PFSK-1 (cell line): ENCODE measurements at regions not wholly inside any gene's neighbourhood (a gene's known extent, or its start where the extent isn't known, plus 50 kb on each side); places are given as distances from the start of the nearest gene placed in this dataset.

Source experiments
- FOXP2 ChIP-seq: optimal IDR thresholded peaks from 2 replicates; pipeline ENCODE3; 2011; ENCODE audit warnings: borderline replicate concordance, control low read depth, inconsistent platforms; ENCODE audit not compliant: insufficient read depth; ENCODE audit errors: extremely low read length, extremely low read depth
- POLR2AphosphoS5 ChIP-seq: IDR thresholded peaks from 2 replicates; pipeline ENCODE4 v1.6.1; 2012; ENCODE audit warnings: low read depth, mild to moderate bottlenecking, control low read depth, low read length, moderate library complexity
- SIN3A ChIP-seq: IDR thresholded peaks from 2 replicates; pipeline ENCODE4 v1.6.1; 2012; ENCODE audit warnings: mild to moderate bottlenecking, low read length, moderate library complexity, borderline replicate concordance; ENCODE audit not compliant: insufficient read depth
- TAF1 ChIP-seq: IDR thresholded peaks from 2 replicates; pipeline ENCODE4 v1.6.1; 2012; ENCODE audit warnings: low read length, control low read depth, borderline replicate concordance; ENCODE audit not compliant: insufficient read depth
- TF ChIP-seq, protein P1 (sequence below), 2 experiments: IDR thresholded peaks; 2 replicates each; pipeline versions ENCODE4 v1.6.1 to v1.8.0; 2011 to 2012; ENCODE audit warnings: low read depth in 2 of 2, low read length in 2 of 2, control low read depth in 1 of 2, inconsistent platforms in 1 of 2, mild to moderate bottlenecking in 1 of 2, moderate library complexity in 1 of 2; ENCODE audit not compliant: insufficient read depth in 1 of 2

DNA sequence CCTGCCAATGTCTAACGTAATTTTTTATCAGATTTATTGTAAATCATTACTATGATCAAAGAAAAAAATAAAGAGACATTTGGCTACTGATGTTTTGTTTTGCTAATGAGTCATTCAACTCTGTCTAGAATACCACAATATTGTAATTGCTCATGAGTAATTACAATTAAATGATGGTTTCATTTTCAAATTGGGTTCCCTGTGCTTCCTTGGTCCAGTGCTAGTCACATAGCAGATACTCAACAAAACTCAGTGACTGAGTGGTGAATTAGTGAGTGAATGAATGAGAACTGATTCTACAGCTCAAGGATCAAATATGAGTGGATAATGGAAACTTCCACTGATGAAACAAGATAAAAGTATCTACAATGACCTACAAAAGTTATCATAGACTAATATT, 304.7 kb downstream of the POU4F1 start:
- TF ChIP-seq POLR2AphosphoS5 (no peak), SIN3A (no peak), FOXP2 (no peak), TAF1 (no peak)
- TF ChIP-seq, protein P1, sequence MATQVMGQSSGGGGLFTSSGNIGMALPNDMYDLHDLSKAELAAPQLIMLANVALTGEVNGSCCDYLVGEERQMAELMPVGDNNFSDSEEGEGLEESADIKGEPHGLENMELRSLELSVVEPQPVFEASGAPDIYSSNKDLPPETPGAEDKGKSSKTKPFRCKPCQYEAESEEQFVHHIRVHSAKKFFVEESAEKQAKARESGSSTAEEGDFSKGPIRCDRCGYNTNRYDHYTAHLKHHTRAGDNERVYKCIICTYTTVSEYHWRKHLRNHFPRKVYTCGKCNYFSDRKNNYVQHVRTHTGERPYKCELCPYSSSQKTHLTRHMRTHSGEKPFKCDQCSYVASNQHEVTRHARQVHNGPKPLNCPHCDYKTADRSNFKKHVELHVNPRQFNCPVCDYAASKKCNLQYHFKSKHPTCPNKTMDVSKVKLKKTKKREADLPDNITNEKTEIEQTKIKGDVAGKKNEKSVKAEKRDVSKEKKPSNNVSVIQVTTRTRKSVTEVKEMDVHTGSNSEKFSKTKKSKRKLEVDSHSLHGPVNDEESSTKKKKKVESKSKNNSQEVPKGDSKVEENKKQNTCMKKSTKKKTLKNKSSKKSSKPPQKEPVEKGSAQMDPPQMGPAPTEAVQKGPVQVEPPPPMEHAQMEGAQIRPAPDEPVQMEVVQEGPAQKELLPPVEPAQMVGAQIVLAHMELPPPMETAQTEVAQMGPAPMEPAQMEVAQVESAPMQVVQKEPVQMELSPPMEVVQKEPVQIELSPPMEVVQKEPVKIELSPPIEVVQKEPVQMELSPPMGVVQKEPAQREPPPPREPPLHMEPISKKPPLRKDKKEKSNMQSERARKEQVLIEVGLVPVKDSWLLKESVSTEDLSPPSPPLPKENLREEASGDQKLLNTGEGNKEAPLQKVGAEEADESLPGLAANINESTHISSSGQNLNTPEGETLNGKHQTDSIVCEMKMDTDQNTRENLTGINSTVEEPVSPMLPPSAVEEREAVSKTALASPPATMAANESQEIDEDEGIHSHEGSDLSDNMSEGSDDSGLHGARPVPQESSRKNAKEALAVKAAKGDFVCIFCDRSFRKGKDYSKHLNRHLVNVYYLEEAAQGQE (IDR thresholded peaks at IDR 0.05; ENCODE audit: insufficient read depth in 1 of 2, low read depth in 2 of 2, low read length in 2 of 2) = no peak

DNA sequence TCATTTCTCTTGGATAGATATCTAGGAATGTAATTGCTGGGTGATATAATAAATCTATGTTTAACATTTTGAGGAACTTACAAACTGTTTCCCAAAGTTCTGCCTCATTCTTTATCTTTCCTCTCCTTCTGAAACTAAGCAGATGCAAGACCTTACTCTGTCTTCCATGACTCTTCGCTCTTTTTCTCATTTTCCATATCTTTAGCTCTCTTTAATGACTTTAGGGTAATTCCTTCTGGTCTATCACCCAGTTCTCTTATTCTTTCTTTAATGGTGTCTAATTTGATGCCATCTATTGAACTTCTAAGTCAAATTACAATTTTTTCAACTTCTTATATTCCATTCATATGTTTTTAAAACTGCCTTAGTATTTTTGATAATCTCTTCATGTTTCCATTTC, 316.6 kb downstream of the POU4F1 start:
- TF ChIP-seq, protein P1 (IDR thresholded peaks at IDR 0.05; ENCODE audit: insufficient read depth in 1 of 2, low read depth in 2 of 2, low read length in 2 of 2) = no peak
- TF ChIP-seq TAF1 (no peak), FOXP2 (no peak), POLR2AphosphoS5 (no peak), SIN3A (no peak)

DNA sequence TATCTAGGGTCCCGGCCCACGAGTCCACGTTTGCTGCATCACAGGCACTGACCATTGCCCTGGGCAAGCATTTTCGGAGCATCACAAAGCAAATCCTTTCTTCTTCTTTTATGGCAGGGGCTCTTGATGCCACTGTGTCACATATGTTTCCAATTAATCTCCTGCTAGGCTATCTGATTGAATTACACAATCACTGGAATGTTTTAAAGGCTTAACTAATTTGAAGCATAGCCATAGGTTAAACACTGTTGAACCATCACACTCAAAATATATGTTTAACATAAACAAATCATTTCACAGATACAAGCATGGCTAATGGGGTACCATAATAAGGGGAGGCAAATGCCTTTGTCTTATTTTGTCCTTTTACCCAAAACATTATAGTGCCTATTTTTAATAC, 338.3 kb downstream of the POU4F1 start:
- TF ChIP-seq SIN3A (no peak), TAF1 (no peak), FOXP2 (no peak), POLR2AphosphoS5 (no peak)
- TF ChIP-seq, protein P1 (IDR thresholded peaks at IDR 0.05; ENCODE audit: insufficient read depth in 1 of 2, low read depth in 2 of 2, low read length in 2 of 2) = no peak

DNA sequence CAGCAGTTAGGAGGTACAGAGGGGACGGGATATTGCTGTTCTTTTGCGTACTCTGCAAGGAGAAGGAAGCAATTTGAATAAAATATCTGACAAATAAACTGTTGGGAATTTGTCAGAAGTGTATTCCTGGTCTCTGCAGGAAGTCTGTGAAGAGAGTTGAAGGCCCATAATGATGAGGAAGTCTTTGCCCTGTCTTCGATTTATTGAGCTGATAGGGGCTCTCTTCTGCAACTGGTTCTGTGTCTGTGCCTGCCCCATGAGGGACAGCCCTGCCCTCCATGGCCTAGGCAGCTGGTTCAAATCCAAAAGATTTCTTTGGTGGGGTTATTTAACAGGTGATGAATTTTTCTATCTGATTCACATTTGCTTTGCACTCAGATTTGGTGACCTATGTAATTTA, 339.7 kb upstream of the EDNRB start:
- TF ChIP-seq, protein P1 (IDR thresholded peaks at IDR 0.05; ENCODE audit: insufficient read depth in 1 of 2, low read depth in 2 of 2, low read length in 2 of 2) = no peak
- TF ChIP-seq SIN3A = no peak
- no peak for TF ChIP-seq FOXP2
- TF ChIP-seq TAF1 = no peak
- no peak for TF ChIP-seq POLR2AphosphoS5

DNA sequence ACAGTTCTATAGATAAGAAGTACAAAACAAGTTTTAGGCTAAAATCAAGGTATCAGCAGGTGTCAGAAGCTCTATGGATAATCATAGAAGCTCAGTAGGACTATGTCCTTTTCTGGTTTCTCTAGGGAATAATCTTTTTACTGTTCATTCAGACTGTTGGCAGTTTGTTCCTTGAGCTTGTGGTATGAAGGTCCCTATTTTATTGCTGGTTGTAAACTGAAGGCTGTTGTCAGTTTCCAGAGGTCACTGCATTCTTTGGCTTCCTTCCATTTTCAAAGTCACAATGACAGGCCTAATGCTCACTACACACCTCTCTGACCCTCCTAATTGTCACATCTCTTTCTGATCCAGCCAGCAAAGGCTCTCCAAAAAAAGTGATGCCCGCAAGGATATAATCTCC, 337.9 kb upstream of the EDNRB start:
- no peak for TF ChIP-seq FOXP2
- TF ChIP-seq SIN3A = no peak
- TF ChIP-seq POLR2AphosphoS5 = no peak
- TF ChIP-seq, protein P1 (IDR thresholded peaks at IDR 0.05; ENCODE audit: insufficient read depth in 1 of 2, low read depth in 2 of 2, low read length in 2 of 2) = no peak
- no peak for TF ChIP-seq TAF1
